Right lobe of liver (tissue), 4 donors: ENCODE measurements at regions not wholly inside any gene's neighbourhood (a gene's known extent, or its start where the extent isn't known, plus 50 kb on each side); places are given as distances from the start of the nearest gene placed in this dataset.

ENCODE experiments used
- POLR2A ChIP-seq: fragments of 450-650 bp; IDR thresholded peaks from one replicate; pipeline ENCODE4 v1.6.1; 2017; ENCODE audit warnings: antibody characterized with exemption, mild to moderate bottlenecking
- TF ChIP-seq, protein P1 (sequence below), 4 donors: fragments of 200-600 bp in 3 of 4; fragments of 450-650 bp in 1 of 4; IDR thresholded peaks; one replicate each; pipeline versions ENCODE4 v1.5.1 to v1.8.0; 2016 to 2022; ENCODE audit warnings: antibody characterized with exemption in 4 of 4, mild to moderate bottlenecking in 2 of 4
- donor health status: DM: no; HTN: no; CAD: no.
- donor health status: DM: no; HTN: no; CAD: no.
- donor health status: DM: no; HTN: yes; CAD: no.

DNA sequence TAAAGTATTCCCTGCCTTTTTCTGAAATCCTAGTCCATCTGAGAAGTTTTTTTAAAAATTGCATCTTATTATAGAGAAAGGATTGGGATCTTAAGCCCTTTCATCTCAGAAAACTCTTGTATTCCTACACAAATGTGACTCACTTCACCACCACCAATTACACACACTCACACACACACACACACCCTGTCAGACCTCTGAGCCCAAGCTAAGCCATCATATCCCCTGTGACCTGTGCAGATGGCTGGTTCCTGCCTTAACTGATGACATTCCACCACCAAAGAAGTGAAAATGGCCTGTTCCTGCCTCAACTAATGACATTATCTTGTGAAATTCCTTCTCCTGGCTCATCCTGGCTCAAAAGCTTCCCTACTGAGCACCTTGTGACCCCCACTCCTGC lies 1181.9 kb downstream of the ROBO2 start:
- TF ChIP-seq, protein P1, sequence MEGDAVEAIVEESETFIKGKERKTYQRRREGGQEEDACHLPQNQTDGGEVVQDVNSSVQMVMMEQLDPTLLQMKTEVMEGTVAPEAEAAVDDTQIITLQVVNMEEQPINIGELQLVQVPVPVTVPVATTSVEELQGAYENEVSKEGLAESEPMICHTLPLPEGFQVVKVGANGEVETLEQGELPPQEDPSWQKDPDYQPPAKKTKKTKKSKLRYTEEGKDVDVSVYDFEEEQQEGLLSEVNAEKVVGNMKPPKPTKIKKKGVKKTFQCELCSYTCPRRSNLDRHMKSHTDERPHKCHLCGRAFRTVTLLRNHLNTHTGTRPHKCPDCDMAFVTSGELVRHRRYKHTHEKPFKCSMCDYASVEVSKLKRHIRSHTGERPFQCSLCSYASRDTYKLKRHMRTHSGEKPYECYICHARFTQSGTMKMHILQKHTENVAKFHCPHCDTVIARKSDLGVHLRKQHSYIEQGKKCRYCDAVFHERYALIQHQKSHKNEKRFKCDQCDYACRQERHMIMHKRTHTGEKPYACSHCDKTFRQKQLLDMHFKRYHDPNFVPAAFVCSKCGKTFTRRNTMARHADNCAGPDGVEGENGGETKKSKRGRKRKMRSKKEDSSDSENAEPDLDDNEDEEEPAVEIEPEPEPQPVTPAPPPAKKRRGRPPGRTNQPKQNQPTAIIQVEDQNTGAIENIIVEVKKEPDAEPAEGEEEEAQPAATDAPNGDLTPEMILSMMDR (IDR thresholded peaks at IDR 0.05), result no peak
- no peak for TF ChIP-seq POLR2A
